Kidney epithelial cell (primary cell): ENCODE measurements at regions not wholly inside any gene's neighbourhood (a gene's known extent, or its start where the extent isn't known, plus 50 kb on each side); places are given as distances from the start of the nearest gene placed in this dataset.

ENCODE experiments used
- DNase-seq: peaks from one replicate; pipeline ENCODE4 v3.0.0-alpha.2; 2010; ENCODE audit warnings: low read depth
- H3K27me3 ChIP-seq: 2 replicates; pipeline ENCODE4 v1.6.0; 2011; ENCODE audit warnings: low read length; ENCODE audit not compliant: control insufficient read depth, insufficient read depth
- H3K36me3 ChIP-seq: 2 replicates; pipeline ENCODE4 v1.5.1; 2011; ENCODE audit warnings: low read length; ENCODE audit not compliant: control insufficient read depth, insufficient read depth
- H3K4me3 ChIP-seq: 2 replicates; pipeline ENCODE4 v1.5.1; 2011; ENCODE audit warnings: low read depth, mild to moderate bottlenecking, control low read depth, low read length
- TF ChIP-seq, protein P1 (sequence below): IDR thresholded peaks from 2 replicates; pipeline ENCODE4 v1.5.1; 2011; ENCODE audit warnings: mild to moderate bottlenecking, moderate library complexity, low read length, control low read depth, inconsistent platforms; ENCODE audit not compliant: insufficient read depth, poor library complexity, severe bottlenecking

DNA sequence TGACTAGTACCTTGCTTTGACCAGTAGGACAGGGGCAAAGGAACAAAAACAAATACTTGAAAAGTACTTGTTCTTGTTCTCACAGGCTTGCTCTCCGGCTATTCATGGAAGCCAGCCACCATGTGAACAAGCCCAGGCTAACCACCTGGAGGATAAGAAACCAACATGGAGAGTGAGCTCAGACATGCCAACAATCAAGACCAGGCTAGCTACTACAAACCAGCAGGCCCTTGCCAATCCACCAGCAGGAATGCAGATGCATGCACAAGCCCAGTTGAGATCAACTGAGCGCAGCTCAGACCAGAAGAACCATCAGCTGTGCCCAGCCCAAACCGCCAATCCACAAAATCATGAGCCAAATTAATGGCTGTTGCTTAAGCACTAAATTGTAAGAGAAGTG lies 180.1 kb upstream of the ISX start:
- DNase-seq = no peak
- Histone ChIP-seq H3K27me3 (no peaks in the 10 kb centered on the region), H3K36me3 (no peaks in the 10 kb centered on the region), H3K4me3 (no peak overlapping the region)
- TF ChIP-seq, protein P1, sequence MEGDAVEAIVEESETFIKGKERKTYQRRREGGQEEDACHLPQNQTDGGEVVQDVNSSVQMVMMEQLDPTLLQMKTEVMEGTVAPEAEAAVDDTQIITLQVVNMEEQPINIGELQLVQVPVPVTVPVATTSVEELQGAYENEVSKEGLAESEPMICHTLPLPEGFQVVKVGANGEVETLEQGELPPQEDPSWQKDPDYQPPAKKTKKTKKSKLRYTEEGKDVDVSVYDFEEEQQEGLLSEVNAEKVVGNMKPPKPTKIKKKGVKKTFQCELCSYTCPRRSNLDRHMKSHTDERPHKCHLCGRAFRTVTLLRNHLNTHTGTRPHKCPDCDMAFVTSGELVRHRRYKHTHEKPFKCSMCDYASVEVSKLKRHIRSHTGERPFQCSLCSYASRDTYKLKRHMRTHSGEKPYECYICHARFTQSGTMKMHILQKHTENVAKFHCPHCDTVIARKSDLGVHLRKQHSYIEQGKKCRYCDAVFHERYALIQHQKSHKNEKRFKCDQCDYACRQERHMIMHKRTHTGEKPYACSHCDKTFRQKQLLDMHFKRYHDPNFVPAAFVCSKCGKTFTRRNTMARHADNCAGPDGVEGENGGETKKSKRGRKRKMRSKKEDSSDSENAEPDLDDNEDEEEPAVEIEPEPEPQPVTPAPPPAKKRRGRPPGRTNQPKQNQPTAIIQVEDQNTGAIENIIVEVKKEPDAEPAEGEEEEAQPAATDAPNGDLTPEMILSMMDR = no peak

DNA sequence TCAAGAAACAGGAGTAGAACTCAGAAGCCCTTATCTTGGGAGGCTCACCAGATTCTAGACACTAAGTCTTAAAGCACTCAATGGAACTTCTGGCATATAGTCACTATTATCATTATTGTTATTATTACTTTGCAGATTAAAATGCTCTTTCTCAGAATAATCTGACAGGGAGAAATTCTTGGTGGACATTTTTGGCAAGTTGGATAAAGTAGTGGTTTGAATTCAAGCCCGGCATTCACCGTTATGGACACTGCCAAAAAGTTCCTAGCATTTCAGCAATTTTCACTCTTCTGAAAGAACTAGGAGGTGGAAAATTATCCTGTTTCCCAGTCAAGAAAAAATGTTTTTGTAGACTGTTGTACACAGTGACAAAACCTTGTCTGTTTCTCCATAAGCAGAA lies 179.6 kb upstream of the ISX start:
- Histone ChIP-seq H3K4me3 (no peak overlapping the region), H3K36me3 (no peaks in the 10 kb centered on the region), H3K27me3 (no peaks in the 10 kb centered on the region)
- TF ChIP-seq, protein P1 = no peak
- DNase-seq = no peak

DNA sequence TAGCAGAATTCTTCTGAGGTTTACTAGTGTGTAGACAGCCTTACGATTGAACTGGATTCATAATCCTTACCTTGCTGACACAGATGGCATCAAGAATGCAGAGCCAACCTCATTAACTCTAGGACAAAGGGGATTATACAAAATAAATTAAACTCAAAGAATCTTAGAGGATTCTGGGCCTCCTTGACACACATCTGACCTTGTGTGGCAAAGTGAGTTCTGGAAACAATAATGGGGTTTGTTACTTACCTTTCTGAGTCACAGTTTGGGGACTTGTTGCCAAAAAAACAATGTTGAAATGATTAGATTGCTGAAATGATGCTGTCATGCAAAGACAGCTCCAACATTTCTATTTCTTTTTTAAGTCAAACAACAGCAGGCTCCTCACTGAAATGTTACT lies 179.1 kb upstream of the ISX start:
- Histone ChIP-seq H3K27me3 (no peaks in the 10 kb centered on the region), H3K4me3 (no peak overlapping the region), H3K36me3 (no peaks in the 10 kb centered on the region)
- no peak for DNase-seq
- TF ChIP-seq, protein P1 = no peak

DNA sequence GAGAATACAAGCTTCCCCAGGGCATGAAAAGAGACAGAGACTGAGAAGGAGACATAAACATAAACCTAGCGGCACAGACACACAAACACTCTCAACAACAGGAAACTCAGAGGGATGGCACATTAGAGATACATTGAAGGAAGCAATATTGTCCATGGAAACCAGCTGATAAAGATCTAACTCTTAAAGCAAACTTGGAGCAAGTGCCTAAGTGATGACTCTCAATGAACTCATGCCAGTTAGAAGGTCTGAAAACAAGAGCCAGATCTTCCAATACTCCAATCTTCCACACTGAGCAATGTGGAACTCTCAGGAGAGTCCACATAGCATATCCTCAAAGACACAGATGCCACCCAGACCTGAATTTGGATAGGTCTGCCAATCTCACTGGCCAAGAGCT lies 168.8 kb upstream of the ISX start:
- TF ChIP-seq, protein P1 = no peak
- no peak for DNase-seq
- Histone ChIP-seq H3K36me3 (no peaks in the 10 kb centered on the region), H3K4me3 (no peak overlapping the region), H3K27me3 (no peaks in the 10 kb centered on the region)

DNA sequence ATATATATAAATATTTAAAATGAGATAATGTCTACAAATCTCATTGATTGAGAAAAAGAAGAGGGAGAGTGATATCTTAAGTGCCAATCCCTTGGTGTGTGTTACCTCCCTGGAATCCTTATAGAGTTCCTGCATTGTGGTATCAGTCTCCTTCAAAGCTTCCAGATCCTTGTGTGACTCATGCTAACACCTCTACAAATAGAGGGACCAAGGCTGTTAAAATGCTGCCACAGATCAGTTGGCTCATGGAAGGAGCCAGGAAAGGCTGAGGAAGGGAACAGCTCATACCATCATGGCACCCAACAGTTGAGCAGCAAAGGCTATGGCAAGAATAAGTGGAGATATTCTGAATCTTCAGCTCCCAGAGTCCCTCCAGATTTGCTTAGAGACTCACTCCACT lies 163.6 kb upstream of the ISX start:
- H3K4me3 ChIP-seq = no peak overlapping the region
- TF ChIP-seq, protein P1 = no peak
- no peaks in the 10 kb centered on the region for H3K36me3 ChIP-seq
- no peaks in the 10 kb centered on the region for H3K27me3 ChIP-seq
- no peak for DNase-seq

DNA sequence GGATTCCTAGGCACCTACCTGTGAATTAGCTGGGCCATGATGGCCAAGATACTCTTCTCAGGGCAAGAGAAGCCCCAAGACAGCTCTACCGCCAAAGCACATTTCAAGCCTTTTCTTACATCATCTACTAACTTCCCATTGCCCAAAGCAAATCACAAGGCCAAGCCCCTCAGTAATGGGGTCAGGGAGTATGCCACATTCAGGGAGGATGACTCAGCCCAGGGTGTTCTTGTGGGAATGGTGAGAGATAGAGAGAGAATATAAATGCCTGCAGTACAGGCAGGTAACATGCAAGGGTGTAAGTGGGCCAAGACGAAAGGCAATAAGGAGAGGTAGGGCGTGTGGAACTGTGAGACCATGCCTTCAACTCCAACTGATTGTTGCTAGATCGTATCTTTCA lies 162.5 kb upstream of the ISX start:
- TF ChIP-seq, protein P1 = no peak
- no peaks in the 10 kb centered on the region for H3K27me3 ChIP-seq
- no peak overlapping the region for H3K4me3 ChIP-seq
- H3K36me3 ChIP-seq = no peaks in the 10 kb centered on the region
- DNase-seq = no peak
